Cerebellar cortex (tissue), 1 donor: ENCODE measurements at regions not wholly inside any gene's neighbourhood (a gene's known extent, or its start where the extent isn't known, plus 50 kb on each side); places are given as distances from the start of the nearest gene placed in this dataset.
"Not testable (repeated sequence)": the region's sequence is repeated elsewhere in the genome, so short reads cannot be mapped to it uniquely, and the experiment has no call there.

ENCODE experiments used
- DNase-seq: peaks from one replicate; pipeline ENCODE4 v3.0.0-alpha.2; 2015; ENCODE audit warnings: low spot score

GRCh38 chr14:87241018-87241768, 751.8 kb downstream of the GALC start:
- no peak for DNase-seq

- DNase-seq, result not testable (repeated sequence)
Observed at GRCh38 chr14:87240319-87240718, 752.7 kb downstream of the GALC start.

- DNase-seq, result no peak
Observed at GRCh38 chr14:87233806-87234384, 759.1 kb downstream of the GALC start.

- DNase-seq, result no peak
Observed at GRCh38 chr14:87233266-87233665, 759.7 kb downstream of the GALC start.

GRCh38 chr14:87231336-87232026, 761.5 kb downstream of the GALC start:
- DNase-seq, result no peak

GRCh38 chr14:87230726-87231125, 762.3 kb downstream of the GALC start:
- no peak for DNase-seq

GRCh38 chr14:87229131-87229530, 763.9 kb downstream of the GALC start:
- DNase-seq, result no peak

- no peak for DNase-seq
Observed at GRCh38 chr14:87217023-87217422, 776.0 kb downstream of the GALC start.

GRCh38 chr14:87214558-87214957, 778.4 kb downstream of the GALC start:
- DNase-seq, result no peak

GRCh38 chr14:87207756-87208155, 785.2 kb downstream of the GALC start:
- no peak for DNase-seq

GRCh38 chr14:87205811-87206210, 787.2 kb downstream of the GALC start:
- DNase-seq, result no peak

- no peak for DNase-seq
Observed at GRCh38 chr14:87203346-87203745, 789.6 kb downstream of the GALC start.

GRCh38 chr14:87199381-87199780, 793.6 kb downstream of the GALC start:
- DNase-seq, result no peak

- no peak for DNase-seq
Observed at GRCh38 chr14:87196436-87196835, 796.5 kb downstream of the GALC start.

- DNase-seq, result no peak
Observed at GRCh38 chr14:87187786-87188185, 805.2 kb downstream of the GALC start.

GRCh38 chr14:87186737-87187136, 806.2 kb downstream of the GALC start:
- DNase-seq, result no peak

GRCh38 chr14:87185961-87186560, 806.9 kb downstream of the GALC start:
- no peak for DNase-seq

GRCh38 chr14:87184180-87184579, 808.8 kb downstream of the GALC start:
- no peak for DNase-seq

GRCh38 chr14:87181288-87181687, 811.7 kb downstream of the GALC start:
- DNase-seq, result no peak

GRCh38 chr14:87179936-87180335, 813.0 kb downstream of the GALC start:
- DNase-seq, result no peak

- DNase-seq, result no peak
Observed at GRCh38 chr14:87178277-87178676, 814.7 kb downstream of the GALC start.

GRCh38 chr14:87175175-87175574, 817.8 kb downstream of the GALC start:
- no peak for DNase-seq

- DNase-seq, result no peak
Observed at GRCh38 chr14:87171141-87171540, 821.8 kb downstream of the GALC start.
